ENCODE measurements at regions not wholly inside any gene's neighbourhood (a gene's known extent, or its start where the extent isn't known, plus 50 kb on each side); places are given as distances from the start of the nearest gene placed in this dataset.

DNA sequence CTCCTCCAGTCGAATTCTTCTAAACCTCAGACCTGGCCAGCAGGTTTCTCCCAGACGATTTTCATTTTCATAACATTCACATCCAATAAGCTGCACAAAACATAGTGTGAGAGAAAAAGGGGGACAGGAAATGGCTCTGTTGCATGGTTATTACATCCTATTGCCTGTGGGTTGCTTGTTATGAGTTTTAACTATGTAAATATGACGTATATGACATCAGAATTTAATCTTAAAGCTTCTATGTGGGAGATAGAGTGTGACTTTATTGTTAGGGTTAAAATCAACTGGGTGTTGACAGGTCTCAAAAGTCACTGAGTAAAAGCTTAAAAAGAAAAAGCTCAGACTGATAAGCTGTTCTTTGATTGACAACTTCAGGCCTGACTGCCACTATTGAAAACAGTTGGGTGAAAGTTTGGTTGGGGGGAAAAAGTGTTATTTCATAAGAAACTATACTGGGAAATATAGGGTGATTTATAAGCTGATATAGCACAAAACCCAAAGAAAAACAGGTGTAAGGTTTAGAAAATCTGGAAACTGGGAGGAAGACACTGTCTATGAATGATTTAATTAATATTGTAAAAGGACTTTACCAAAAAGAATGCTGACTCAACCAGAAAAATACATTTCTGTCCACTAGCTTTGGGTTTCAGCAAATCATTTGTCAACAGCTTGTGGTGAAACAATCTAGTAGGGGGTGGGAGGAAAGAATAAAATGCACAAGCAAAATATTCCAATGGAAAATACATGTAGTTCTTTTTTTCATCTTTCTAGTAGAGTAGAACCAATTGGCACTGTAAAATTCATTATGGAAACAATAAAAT lies 134.1 kb upstream of the CEP162 start:
- DNase-seq (ENCODE audit: extremely low read depth in 1 of 2, low read depth in 1 of 2) = no peak

DNA sequence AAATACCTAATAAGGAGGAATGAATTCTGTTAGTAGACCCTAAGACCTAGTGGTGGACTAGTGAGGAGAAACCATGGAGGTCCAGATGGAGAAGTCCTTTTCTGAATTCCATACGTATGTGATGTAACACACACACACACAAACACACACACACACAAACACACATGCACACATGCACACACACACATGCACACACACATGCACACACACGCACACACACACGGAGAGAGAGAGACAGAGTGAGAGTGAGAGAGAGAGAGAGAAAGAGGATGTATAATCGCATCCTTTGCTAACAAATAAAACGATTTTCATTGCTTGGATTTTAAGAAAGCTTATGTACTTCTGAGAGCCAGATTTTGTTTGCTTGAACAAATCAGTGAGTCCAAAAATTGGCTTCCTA lies 132.6 kb upstream of the CEP162 start:
- no peak for DNase-seq (ENCODE audit: extremely low read depth in 1 of 2, low read depth in 1 of 2)

DNA sequence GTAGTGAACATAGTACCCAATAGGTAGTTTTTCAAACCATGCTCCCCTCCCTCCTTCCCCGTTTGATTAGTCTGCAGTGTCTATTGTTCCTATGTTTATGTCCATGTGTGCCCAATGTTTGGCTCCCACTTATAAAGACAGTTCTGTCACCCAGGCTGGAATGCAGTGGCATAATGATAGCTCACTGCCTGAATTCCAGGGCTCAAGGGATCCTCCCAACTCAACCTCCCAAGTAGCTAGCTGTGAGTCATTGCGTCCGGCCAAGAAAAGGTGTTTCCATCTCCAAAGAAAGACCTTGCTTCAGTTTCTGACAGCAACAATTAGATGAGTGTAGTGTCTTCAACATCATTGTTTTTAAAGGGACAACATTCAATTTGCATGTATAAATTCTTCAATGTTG lies 131.1 kb upstream of the CEP162 start:
- DNase-seq (ENCODE audit: extremely low read depth in 1 of 2, low read depth in 1 of 2) = no peak

DNA sequence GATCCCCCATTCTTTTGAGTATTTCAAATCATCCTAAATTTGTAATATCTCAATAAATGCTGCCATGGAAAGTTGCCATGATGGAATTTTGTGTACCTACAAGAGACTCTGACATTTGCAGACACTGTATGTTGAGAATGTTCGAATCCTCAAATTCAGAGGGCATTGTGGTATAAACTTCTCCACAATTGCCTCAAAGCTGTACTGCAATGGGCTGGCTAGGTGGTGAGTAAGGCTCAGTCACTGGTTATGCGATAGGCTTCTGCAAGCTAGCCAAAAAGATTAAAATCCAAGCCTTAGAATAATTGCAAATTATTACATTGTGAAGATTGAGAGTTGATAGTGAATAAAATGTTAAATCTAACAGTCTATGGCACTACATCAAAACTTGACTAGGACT lies 130.2 kb upstream of the CEP162 start:
- no peak for DNase-seq (ENCODE audit: extremely low read depth in 1 of 2, low read depth in 1 of 2)

DNA sequence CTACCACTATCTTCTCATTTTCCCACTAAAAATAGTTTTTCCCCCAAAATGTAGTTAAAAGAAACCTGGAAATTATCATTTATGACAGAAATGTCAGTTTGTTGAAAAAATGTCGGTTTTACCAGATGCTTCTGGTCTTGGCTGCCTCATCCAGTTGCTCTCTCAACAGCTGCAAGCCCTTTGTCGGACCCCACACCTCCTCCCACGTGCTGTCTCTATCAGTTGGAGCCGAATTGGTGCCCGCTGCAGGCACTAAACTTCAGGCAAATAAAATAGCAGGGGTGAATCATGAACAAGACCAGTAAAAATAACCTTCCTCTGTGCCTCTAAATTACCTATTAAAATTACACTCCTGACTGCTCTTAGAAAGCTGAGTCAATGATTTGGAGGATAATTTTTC lies 129.5 kb upstream of the CEP162 start:
- no peak for DNase-seq (ENCODE audit: extremely low read depth in 1 of 2, low read depth in 1 of 2)

DNA sequence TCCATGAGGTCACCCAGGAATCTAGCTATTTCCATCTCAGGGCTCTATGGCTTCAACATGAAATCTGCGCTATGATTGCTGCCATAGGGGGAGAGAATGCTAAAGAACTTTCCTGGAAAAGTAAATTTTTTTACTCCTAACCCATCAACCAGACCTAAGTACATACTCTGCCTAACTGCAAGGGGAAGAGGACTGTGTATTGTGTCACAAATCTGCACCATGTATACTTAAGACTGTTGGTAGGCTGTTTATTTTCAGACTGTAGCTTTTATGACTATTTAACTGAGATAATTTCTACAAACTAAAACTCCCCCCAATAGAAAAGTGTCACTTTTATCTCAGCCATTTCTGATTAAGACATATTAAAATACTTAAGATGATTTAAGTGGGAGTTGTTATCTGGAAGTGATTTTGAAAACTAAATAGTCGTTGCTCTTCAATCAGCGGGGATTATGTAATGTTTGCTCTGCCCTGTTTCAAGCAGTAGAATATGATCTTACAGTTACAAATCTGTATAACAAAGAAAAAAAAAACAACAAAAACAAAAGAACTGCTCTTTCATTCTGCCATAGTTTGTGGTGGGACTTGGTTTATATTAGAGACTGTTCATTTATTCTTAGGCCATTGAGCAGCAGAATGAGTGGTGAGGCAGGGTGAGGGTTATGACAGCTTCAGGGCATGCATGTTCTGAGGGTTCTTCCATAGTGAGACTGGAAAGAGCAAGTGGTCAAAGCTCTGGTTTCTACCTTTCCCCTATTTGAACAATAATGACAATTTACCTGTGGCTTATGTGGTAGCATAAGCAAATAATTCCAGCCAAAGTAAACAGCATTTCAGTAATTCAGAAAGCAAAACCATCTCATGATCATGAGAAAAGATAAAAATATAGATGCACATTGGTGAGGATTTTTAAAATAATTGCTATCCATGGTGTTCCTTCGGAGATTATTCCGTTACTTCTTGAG lies 126.3 kb upstream of the CEP162 start:
- no peak for DNase-seq (ENCODE audit: extremely low read depth in 1 of 2, low read depth in 1 of 2)

DNA sequence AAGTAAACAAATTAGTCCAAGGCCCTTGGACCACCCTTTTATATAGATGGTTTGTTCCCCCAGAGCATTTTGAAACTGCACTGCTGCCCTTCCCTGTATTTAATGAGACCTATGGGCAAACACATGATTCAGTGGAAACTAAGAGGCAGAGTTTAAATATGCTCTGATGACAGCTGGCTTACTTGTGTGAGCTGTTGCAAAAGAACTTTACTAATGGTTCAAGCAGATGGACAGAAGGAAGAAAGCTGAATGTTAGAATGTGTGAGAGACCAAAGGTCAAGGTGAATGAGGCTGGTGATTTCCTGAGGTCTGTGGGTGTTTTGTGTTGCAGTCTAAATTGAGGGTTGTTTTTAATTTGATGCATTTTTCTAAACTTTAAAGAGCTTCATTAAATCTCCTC lies 123.0 kb upstream of the CEP162 start:
- DNase-seq (ENCODE audit: extremely low read depth in 1 of 2, low read depth in 1 of 2) = no peak

DNA sequence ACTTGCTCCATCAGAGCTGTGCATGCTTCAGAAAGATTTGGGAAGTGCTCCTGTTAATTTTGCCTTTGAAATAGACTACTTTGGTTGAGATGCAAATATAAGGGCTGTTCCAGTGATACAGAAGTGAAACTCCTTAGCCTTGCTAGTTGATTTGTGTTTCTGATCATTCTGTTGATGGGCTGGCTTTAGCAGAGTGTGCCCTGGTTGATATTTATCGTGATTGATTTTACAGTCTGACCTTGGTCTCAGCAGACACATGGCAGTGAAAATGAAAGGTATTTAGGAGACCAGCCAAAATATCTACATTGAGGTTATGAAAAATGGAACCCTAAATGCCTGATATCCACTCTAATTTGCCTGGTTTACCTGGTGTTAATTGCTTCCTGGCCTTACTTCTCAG lies 122.1 kb upstream of the CEP162 start:
- no peak for DNase-seq (ENCODE audit: extremely low read depth in 1 of 2, low read depth in 1 of 2)

DNA sequence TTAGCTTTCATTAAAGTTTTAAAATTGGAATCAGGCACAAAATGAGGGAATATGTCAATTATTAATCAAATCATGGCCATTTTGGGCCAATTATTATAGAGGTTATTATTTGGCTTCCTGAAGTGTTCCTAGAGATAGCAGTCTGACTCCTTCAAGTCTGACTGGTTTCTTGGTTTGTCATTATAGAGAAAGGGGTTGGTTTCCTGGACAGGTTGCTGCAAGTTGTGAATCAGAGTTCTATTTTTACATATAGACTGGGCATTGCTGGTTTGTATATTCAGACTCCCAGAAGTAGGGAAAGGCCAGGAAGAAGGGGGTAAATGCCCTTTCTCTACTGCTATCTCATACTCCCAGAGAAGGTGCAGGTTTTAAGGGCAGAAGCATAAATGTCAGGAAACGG lies 121.4 kb upstream of the CEP162 start:
- DNase-seq (ENCODE audit: extremely low read depth in 1 of 2, low read depth in 1 of 2) = no peak

DNA sequence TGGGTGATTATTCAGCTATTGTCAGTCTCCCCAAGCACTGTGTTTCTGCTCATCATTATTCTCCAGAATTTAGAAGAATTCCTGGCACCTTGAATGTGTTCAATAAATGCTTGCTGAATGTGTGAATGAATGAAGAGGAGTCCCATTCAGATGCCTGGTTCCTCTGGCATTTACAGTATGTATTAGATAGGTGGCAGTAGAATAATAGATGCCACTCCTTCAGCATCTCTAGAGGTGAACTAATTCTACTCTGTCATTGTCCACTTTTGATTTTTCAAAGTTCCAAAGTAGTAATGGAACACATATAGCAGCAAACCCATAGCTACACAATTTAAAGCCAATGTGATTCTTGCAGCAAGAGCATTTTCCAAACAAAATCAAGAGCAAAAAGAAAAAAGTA lies 118.9 kb upstream of the CEP162 start:
- DNase-seq (ENCODE audit: extremely low read depth in 1 of 2, low read depth in 1 of 2) = no peak

DNA sequence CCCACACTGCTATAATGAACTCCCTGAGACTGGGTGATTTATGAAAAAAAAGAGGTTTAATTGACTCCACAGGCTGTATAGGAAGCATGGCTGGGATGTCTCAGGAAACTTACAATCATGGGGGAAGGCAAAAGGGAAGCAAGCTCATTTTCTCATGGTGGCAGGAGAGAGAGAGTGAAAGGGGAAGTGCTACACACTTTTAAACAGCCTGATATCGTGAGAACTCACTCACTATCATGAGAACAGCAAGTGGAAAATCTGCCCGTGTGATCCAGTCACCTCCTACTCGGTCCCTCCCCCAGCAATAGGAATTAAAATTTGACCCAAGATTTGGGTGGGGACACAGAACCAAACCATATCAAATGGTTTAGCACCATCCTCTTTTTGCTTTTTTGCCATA lies 116.6 kb upstream of the CEP162 start:
- DNase-seq (ENCODE audit: extremely low read depth in 1 of 2, low read depth in 1 of 2) = no peak

DNA sequence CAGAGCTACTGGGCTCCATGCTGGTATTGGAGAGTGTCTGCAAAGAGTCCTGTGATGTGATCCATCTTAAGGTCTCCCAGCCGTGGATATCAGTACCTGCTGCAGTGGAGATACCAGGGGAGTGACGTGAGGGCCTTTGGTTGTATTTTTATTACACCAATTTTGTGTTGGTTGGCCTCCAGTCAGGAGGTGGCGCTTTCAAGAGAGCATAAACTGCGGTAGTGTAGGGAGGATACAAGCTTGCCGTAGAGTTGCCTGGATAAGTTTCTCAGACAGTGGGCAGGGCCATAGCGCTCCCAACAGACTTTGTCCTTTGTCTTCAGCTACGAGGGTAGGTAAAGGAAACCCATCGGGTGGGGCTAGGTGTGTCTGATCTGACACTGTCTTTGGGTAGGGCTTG lies 113.0 kb upstream of the CEP162 start:
- DNase-seq (ENCODE audit: extremely low read depth in 1 of 2, low read depth in 1 of 2) = no peak

DNA sequence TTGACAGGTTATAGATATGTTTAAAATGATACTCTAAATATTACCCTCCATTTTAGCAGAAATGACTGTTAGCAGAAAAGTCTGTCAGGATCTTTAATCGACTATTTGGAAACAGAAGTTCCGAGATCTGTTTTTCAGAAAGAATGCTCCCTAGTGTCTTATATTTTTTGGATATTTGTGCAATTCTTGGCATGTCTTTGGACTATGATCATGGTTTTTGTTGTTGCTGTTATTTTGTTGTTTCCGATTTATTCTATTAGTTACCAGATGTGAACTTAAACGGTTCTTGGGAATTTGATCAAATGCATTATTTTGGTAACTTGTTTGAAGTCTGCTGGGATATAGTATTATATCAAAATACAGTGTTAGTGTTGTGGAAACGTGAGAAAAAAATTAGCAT lies 106.4 kb upstream of the CEP162 start:
- DNase-seq (ENCODE audit: extremely low read depth in 1 of 2, low read depth in 1 of 2) = no peak

DNA sequence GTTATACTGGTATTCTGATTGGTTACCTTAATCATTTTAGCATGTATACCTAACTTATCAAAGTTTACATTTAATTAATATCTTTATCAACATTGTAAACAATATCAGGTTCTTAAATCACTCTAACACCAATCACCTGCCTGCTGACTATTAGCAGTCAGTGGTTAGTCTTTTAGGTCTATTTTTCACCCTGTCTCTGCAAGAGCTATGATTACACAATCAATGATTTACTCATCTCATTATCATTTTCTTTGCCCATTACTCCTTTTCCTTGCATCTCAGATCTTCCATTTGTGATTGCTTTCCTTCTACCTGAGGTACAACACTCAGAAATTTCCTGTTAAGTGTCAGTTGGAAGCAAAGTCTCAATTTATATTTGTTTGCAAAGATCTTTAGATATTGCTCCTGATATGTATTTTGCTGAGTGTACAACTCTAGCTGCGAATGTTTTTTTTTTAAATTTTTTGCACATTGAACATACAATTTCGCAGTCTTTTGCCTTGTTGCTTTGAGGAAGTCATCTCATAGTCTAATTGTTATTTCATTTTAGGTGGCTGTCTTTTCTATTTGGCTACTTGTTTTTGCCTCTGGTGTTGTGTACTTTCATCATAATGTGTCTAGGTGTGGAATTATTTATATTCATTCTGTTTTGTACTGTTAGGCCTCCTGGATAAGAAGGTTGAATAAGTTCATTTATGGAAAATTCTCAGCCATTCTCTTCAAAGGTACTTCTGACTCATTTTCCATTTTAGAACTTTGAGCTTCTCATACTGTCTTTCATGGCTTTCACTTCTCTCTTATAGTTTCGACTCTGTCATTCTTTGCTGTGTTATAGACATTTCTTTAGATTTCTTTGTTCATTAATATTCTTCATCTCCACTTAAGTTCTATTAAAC lies 104.9 kb upstream of the CEP162 start:
- DNase-seq (ENCODE audit: extremely low read depth in 1 of 2, low read depth in 1 of 2) = no peak

DNA sequence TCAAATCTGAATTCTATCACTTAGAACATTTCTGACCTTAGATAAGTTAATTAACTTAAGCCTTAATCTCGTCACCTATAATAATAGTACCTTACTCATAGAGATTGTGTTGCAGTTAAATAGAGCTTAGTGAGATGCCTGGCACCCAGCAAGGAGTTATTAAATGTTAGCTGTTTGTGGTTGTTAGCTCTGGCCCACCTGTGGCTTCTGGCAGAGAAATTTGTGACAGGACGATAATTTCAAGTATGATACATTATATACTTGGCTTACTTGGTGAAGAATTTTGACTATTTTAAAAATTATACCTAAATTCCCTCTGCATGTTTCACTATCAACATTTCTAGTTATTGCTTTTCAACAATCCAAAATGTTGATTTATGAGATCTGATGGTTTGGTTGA lies 102.9 kb upstream of the CEP162 start:
- no peak for DNase-seq (ENCODE audit: extremely low read depth in 1 of 2, low read depth in 1 of 2)

DNA sequence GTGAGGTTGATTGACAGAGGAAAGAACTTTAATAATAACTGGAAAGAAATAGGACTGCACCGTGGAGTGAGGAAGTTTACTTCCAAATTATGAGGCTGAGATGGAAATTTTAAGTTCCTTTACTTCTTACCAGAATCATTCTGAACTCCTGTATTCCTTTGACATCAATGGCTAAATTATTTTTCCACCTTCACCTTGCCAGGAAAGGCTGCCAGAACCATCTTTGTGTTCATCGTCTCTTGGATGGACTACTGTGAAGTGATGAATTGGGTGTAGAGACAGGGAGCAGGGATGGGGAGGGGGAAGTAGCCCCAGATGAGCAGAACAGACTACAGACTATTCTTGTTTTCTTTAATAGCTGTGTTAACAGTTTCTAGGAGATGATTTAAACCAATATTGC lies 102.1 kb upstream of the CEP162 start:
- DNase-seq (ENCODE audit: extremely low read depth in 1 of 2, low read depth in 1 of 2) = no peak

DNA sequence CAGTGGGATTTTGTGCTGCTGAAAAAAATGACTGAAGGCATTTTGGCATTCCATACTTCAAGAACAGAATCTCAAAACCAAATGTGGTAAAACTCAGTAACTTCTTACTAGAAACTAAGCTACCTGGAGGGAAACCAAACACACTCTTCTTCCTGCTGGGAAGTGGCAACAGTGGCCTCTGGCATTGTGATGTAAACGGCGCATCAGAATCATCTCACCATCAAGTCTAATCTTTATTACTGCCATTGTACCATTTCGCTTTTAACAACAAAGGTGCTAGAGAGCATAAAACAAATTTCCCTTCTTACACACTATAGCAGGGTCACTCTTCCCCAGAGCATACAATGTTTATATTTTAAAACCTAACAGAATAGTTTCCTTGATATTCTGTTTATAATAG lies 101.6 kb upstream of the CEP162 start:
- DNase-seq (ENCODE audit: extremely low read depth in 1 of 2, low read depth in 1 of 2) = no peak

DNA sequence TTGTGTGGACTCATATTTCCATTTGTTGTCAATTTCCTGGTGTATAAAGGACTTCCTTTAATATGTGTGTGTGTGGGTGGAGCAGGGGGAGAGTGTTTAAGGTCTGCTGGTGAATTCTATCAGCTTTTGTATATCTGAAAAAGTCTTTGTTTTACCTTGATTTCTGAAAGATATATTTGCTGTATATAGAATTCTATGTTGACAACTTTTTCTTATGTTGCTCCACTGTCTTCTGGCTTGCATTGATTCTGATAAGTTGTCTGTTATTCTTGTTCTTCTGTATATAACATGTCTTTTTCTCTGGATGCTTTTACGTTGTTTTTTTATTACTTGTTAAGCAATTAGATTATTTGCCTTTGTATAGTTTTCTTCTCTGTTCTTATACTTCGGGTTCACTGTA lies 90.0 kb upstream of the CEP162 start:
- no peak for DNase-seq (ENCODE audit: extremely low read depth in 1 of 2, low read depth in 1 of 2)

DNA sequence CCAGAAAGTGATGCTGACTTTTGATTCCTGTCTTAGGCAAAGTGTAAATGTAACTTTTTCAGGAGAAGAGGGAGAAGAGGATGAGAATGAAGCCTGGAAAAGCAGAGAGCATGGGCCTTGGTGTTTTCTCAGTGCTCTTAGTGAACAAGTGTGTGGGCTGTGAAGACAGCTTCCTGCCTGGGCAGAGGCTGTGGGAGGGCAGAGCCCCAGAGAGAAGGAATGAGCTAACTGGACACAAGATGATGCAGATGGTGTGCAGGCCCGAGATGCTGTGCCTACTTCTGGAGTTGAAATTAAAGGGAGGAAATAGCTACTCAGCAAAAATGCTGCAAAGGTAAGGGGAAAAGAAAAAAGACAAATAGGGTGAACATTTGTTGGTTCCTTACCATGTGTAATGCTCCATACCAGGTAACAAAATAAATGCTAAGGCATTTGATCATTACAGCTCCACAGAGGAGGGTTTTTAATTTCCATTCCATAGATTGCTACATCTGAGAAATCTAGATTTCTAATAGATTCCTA lies 87.0 kb upstream of the CEP162 start:
- DNase-seq (ENCODE audit: extremely low read depth in 1 of 2, low read depth in 1 of 2) = no peak

DNA sequence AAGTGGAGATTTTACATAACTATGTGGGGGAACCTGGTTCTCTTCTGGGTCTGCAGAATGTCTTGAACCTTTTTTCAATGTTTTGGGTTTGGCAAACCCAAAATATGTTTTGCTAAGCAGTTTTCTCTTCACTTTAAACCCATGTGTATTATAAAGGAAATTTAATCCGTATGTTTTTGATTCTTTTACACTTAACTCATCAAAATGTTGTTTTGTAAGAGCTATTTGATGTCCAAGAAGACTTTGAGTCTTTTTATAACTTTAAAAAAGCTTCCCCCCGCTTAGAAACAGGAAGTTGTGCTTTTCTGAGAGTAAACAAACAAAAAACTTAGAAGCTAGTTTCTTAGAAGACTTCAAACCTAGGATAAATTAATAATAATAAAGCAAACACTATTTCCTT lies 81.9 kb upstream of the CEP162 start:
- DNase-seq (ENCODE audit: extremely low read depth in 1 of 2, low read depth in 1 of 2) = no peak

DNA sequence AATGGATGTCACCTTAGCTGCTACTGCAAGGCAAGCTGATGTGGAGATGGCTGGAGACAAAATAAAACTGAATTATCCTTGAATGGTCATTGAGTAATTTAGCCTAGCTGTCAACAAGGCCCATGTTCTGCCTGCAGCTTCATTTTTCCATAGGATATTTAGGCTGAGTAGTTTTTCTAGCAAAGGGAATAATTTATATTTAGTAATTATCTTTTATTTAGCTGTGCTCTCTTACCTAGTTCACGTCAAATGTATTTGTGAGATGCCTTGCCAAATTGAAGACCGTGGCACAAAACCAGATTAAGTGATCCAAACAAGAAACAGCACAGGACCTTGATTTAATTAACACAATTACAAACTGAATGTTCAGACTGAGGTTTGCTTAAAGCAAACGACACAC lies 77.4 kb upstream of the CEP162 start:
- DNase-seq (ENCODE audit: extremely low read depth in 1 of 2, low read depth in 1 of 2) = no peak

Measured in stimulated activated CD8-positive, alpha-beta memory T cell treated with anti-CD3 and anti-CD28 coated beads, Interleukin-7, amount 100 ng/mL, for 48 hours (primary cell).